ENCODE measurements at regions not wholly inside any gene's neighbourhood (a gene's known extent, or its start where the extent isn't known, plus 50 kb on each side); places are given as distances from the start of the nearest gene placed in this dataset.
A peak's percentile ranks its signal among the peaks of the same experiment; 100 is the strongest.

- no peak overlapping the region for H3K27ac ChIP-seq (ENCODE audit: insufficient read depth in 1 of 2, low read depth in 1 of 2, low read length in 2 of 2, poor library complexity in 1 of 2, severe bottlenecking in 2 of 2)
- ChIA-PET POLR2A (no interaction called here), CTCF (no interaction called here)
- H3K36me3 ChIP-seq (ENCODE audit: control insufficient read depth in 4 of 4, insufficient read depth in 4 of 4, low read length in 3 of 4) = no peaks in the 10 kb centered on the region
- H3K4me1 ChIP-seq (ENCODE audit: control extremely low read depth in 1 of 4, control insufficient read depth in 4 of 4, insufficient read depth in 4 of 4, low read length in 3 of 4) = no peaks in the 10 kb centered on the region
- H3K27me3 ChIP-seq (replicated peaks in 2 of 5; ENCODE audit: control insufficient read depth in 4 of 5, insufficient read depth in 5 of 5, low read length in 4 of 5) = no peaks in the 10 kb centered on the region
- no peaks in the 10 kb centered on the region for H3K9me3 ChIP-seq (ENCODE audit: control extremely low read depth in 1 of 5, control insufficient read depth in 4 of 5, insufficient read depth in 2 of 5, low read depth in 1 of 5, low read length in 4 of 5)
- WGBS (ENCODE audit: insufficient coverage) = 100% methylated on average over 2 of the region's 4 CpGs
- no peak for DNase-seq
- H3K4me3 ChIP-seq (ENCODE audit: control insufficient read depth in 1 of 7, extremely low read depth in 1 of 7, insufficient read depth in 4 of 7, low read depth in 2 of 7, low read length in 6 of 7) = no peak overlapping the region
Measured at GRCh38 chr12:76627346-76628135, 68.0 kb upstream of the OSBPL8 start.

- Histone ChIP-seq H3K27ac (ENCODE audit: insufficient read depth in 1 of 2, low read depth in 1 of 2, low read length in 2 of 2, poor library complexity in 1 of 2, severe bottlenecking in 2 of 2) (no peak overlapping the region), H3K27me3 (replicated peaks in 2 of 5; ENCODE audit: control insufficient read depth in 4 of 5, insufficient read depth in 5 of 5, low read length in 4 of 5) (no peaks in the 10 kb centered on the region), H3K4me1 (ENCODE audit: control extremely low read depth in 1 of 4, control insufficient read depth in 4 of 4, insufficient read depth in 4 of 4, low read length in 3 of 4) (peaks cover 0 to 1% (median 0%) of the 10 kb centered on the region in 4 experiments), H3K36me3 (ENCODE audit: control insufficient read depth in 4 of 4, insufficient read depth in 4 of 4, low read length in 3 of 4) (no peaks in the 10 kb centered on the region), H3K4me3 (ENCODE audit: control insufficient read depth in 1 of 7, extremely low read depth in 1 of 7, insufficient read depth in 4 of 7, low read depth in 2 of 7, low read length in 6 of 7) (no peak overlapping the region), H3K9me3 (ENCODE audit: control extremely low read depth in 1 of 5, control insufficient read depth in 4 of 5, insufficient read depth in 2 of 5, low read depth in 1 of 5, low read length in 4 of 5) (no peaks in the 10 kb centered on the region)
- CTCF ChIA-PET = interaction anchor here (0.8 to 1.0 kb wide), 3 partner anchors 9 to 161 kb away, joined by 3 read pairs; no protein-coding TSS in a partner anchor
- POLR2A ChIA-PET = no interaction called here
- peak in 2 of 3 donors; percentile 10 to 20 for DNase-seq
Measured at GRCh38 chr12:76628745-76629144, 69.2 kb upstream of the OSBPL8 start.

GRCh38 chr12:76631741-76632140 is 72.2 kb upstream of the OSBPL8 start:
- no peak overlapping the region for H3K4me3 ChIP-seq (ENCODE audit: control insufficient read depth in 1 of 7, extremely low read depth in 1 of 7, insufficient read depth in 4 of 7, low read depth in 2 of 7, low read length in 6 of 7)
- no peaks in the 10 kb centered on the region for H3K36me3 ChIP-seq (ENCODE audit: control insufficient read depth in 4 of 4, insufficient read depth in 4 of 4, low read length in 3 of 4)
- POLR2A ChIA-PET = no interaction called here
- no peak for DNase-seq
- H3K27me3 ChIP-seq (replicated peaks in 2 of 5; ENCODE audit: control insufficient read depth in 4 of 5, insufficient read depth in 5 of 5, low read length in 4 of 5) = no peaks in the 10 kb centered on the region
- peaks cover 0 to 1% (median 0%) of the 10 kb centered on the region in 4 experiments for H3K4me1 ChIP-seq (ENCODE audit: control extremely low read depth in 1 of 4, control insufficient read depth in 4 of 4, insufficient read depth in 4 of 4, low read length in 3 of 4)
- WGBS (ENCODE audit: insufficient coverage) = no CpG with 5 or more reads among the region's 2 CpGs
- CTCF ChIA-PET = interaction anchor here (0.9 kb wide), 1 partner anchor 9 kb away, joined by 4 read pairs; no protein-coding TSS in a partner anchor
- H3K27ac ChIP-seq (ENCODE audit: insufficient read depth in 1 of 2, low read depth in 1 of 2, low read length in 2 of 2, poor library complexity in 1 of 2, severe bottlenecking in 2 of 2) = no peak overlapping the region
- H3K9me3 ChIP-seq (ENCODE audit: control extremely low read depth in 1 of 5, control insufficient read depth in 4 of 5, insufficient read depth in 2 of 5, low read depth in 1 of 5, low read length in 4 of 5) = no peaks in the 10 kb centered on the region

- ChIA-PET POLR2A (no interaction called here), CTCF (interaction anchor here (0.9 kb wide), 1 partner anchor 22 kb away, joined by 3 read pairs; no protein-coding TSS in a partner anchor)
- Histone ChIP-seq H3K9me3 (ENCODE audit: control extremely low read depth in 1 of 5, control insufficient read depth in 4 of 5, insufficient read depth in 2 of 5, low read depth in 1 of 5, low read length in 4 of 5) (no peaks in the 10 kb centered on the region), H3K4me3 (ENCODE audit: control insufficient read depth in 1 of 7, extremely low read depth in 1 of 7, insufficient read depth in 4 of 7, low read depth in 2 of 7, low read length in 6 of 7) (no peak overlapping the region), H3K4me1 (ENCODE audit: control extremely low read depth in 1 of 4, control insufficient read depth in 4 of 4, insufficient read depth in 4 of 4, low read length in 3 of 4) (peaks cover 0 to 1% (median 0%) of the 10 kb centered on the region in 4 experiments), H3K36me3 (ENCODE audit: control insufficient read depth in 4 of 4, insufficient read depth in 4 of 4, low read length in 3 of 4) (no peaks in the 10 kb centered on the region), H3K27me3 (replicated peaks in 2 of 5; ENCODE audit: control insufficient read depth in 4 of 5, insufficient read depth in 5 of 5, low read length in 4 of 5) (no peaks in the 10 kb centered on the region), H3K27ac (ENCODE audit: insufficient read depth in 1 of 2, low read depth in 1 of 2, low read length in 2 of 2, poor library complexity in 1 of 2, severe bottlenecking in 2 of 2) (no peak overlapping the region)
- DNase-seq = peak; percentile 5 to 39 (median 14)
Measured at GRCh38 chr12:76633415-76633814, 73.8 kb upstream of the OSBPL8 start.

- ChIA-PET POLR2A (interaction anchor here (0.7 kb wide), 2 partner anchors 86 to 1331 kb away, joined by 3 read pairs; no protein-coding TSS in a partner anchor), CTCF (interaction anchor here (0.9 to 1.7 kb wide), 2 partner anchors 150 to 158 kb away, joined by 3 to 4 read pairs; no protein-coding TSS in a partner anchor)
- no peak for DNase-seq
- Histone ChIP-seq H3K4me3 (ENCODE audit: control insufficient read depth in 1 of 7, extremely low read depth in 1 of 7, insufficient read depth in 4 of 7, low read depth in 2 of 7, low read length in 6 of 7) (no peak overlapping the region), H3K4me1 (ENCODE audit: control extremely low read depth in 1 of 4, control insufficient read depth in 4 of 4, insufficient read depth in 4 of 4, low read length in 3 of 4) (peaks cover 0 to 1% (median 0%) of the 10 kb centered on the region in 4 experiments), H3K27me3 (replicated peaks in 2 of 5; ENCODE audit: control insufficient read depth in 4 of 5, insufficient read depth in 5 of 5, low read length in 4 of 5) (no peaks in the 10 kb centered on the region), H3K27ac (ENCODE audit: insufficient read depth in 1 of 2, low read depth in 1 of 2, low read length in 2 of 2, poor library complexity in 1 of 2, severe bottlenecking in 2 of 2) (no peak overlapping the region), H3K36me3 (ENCODE audit: control insufficient read depth in 4 of 4, insufficient read depth in 4 of 4, low read length in 3 of 4) (no peaks in the 10 kb centered on the region), H3K9me3 (ENCODE audit: control extremely low read depth in 1 of 5, control insufficient read depth in 4 of 5, insufficient read depth in 2 of 5, low read depth in 1 of 5, low read length in 4 of 5) (no peaks in the 10 kb centered on the region)
- WGBS (ENCODE audit: insufficient coverage) = no CpG with 5 or more reads among the region's 4 CpGs
Measured at GRCh38 chr12:76634133-76634532, 74.6 kb upstream of the OSBPL8 start.

- Histone ChIP-seq H3K27ac (ENCODE audit: insufficient read depth in 1 of 2, low read depth in 1 of 2, low read length in 2 of 2, poor library complexity in 1 of 2, severe bottlenecking in 2 of 2) (no peak overlapping the region), H3K27me3 (replicated peaks in 2 of 5; ENCODE audit: control insufficient read depth in 4 of 5, insufficient read depth in 5 of 5, low read length in 4 of 5) (no peaks in the 10 kb centered on the region), H3K4me3 (ENCODE audit: control insufficient read depth in 1 of 7, extremely low read depth in 1 of 7, insufficient read depth in 4 of 7, low read depth in 2 of 7, low read length in 6 of 7) (no peak overlapping the region), H3K4me1 (ENCODE audit: control extremely low read depth in 1 of 4, control insufficient read depth in 4 of 4, insufficient read depth in 4 of 4, low read length in 3 of 4) (peaks cover 0 to 1% (median 0%) of the 10 kb centered on the region in 4 experiments), H3K9me3 (ENCODE audit: control extremely low read depth in 1 of 5, control insufficient read depth in 4 of 5, insufficient read depth in 2 of 5, low read depth in 1 of 5, low read length in 4 of 5) (no peaks in the 10 kb centered on the region), H3K36me3 (ENCODE audit: control insufficient read depth in 4 of 4, insufficient read depth in 4 of 4, low read length in 3 of 4) (no peaks in the 10 kb centered on the region)
- no peak for DNase-seq
- WGBS (ENCODE audit: insufficient coverage) = 92% methylated on average over 4 of the region's 5 CpGs
- ChIA-PET POLR2A (no interaction called here), CTCF (interaction anchor here (0.9 to 1.5 kb wide), 2 partner anchors 15 to 154 kb away, joined by 3 to 4 read pairs; no protein-coding TSS in a partner anchor)
Measured at GRCh38 chr12:76636121-76636692, 76.6 kb upstream of the OSBPL8 start.

GRCh38 chr12:76637807-76638206 is 78.2 kb upstream of the OSBPL8 start:
- no peak overlapping the region for H3K27ac ChIP-seq (ENCODE audit: insufficient read depth in 1 of 2, low read depth in 1 of 2, low read length in 2 of 2, poor library complexity in 1 of 2, severe bottlenecking in 2 of 2)
- CTCF ChIA-PET = interaction anchor here (0.7 to 1.4 kb wide), 2 partner anchors 9 to 16 kb away, joined by 3 to 4 read pairs; no protein-coding TSS in a partner anchor
- POLR2A ChIA-PET = no interaction called here
- H3K27me3 ChIP-seq (replicated peaks in 2 of 5; ENCODE audit: control insufficient read depth in 4 of 5, insufficient read depth in 5 of 5, low read length in 4 of 5) = no peaks in the 10 kb centered on the region
- DNase-seq = no peak
- no peak overlapping the region for H3K4me3 ChIP-seq (ENCODE audit: control insufficient read depth in 1 of 7, extremely low read depth in 1 of 7, insufficient read depth in 4 of 7, low read depth in 2 of 7, low read length in 6 of 7)
- no peaks in the 10 kb centered on the region for H3K36me3 ChIP-seq (ENCODE audit: control insufficient read depth in 4 of 4, insufficient read depth in 4 of 4, low read length in 3 of 4)
- peaks cover 0 to 1% (median 0%) of the 10 kb centered on the region in 4 experiments for H3K4me1 ChIP-seq (ENCODE audit: control extremely low read depth in 1 of 4, control insufficient read depth in 4 of 4, insufficient read depth in 4 of 4, low read length in 3 of 4)
- H3K9me3 ChIP-seq (ENCODE audit: control extremely low read depth in 1 of 5, control insufficient read depth in 4 of 5, insufficient read depth in 2 of 5, low read depth in 1 of 5, low read length in 4 of 5) = no peaks in the 10 kb centered on the region
- WGBS (ENCODE audit: insufficient coverage) = 100% methylated on average over 1 of the region's 3 CpGs
